Common myeloid progenitor, CD34-positive (primary cell): ENCODE measurements at regions not wholly inside any gene's neighbourhood (a gene's known extent, or its start where the extent isn't known, plus 50 kb on each side); places are given as distances from the start of the nearest gene placed in this dataset.

Source experiments
- CTCF ChIA-PET: fragments of 350-600 bp; sonication (Branson Sonifier 250); formaldehyde crosslinking; loops from one replicate; lab custom pipeline; 2021; ENCODE audit warnings: antibody characterized with exemption; lab: Charles Lee
- POLR2A ChIA-PET: fragments of 350-600 bp; sonication (Branson Sonifier 250); formaldehyde crosslinking; loops from one replicate; lab custom pipeline; 2021; ENCODE audit warnings: antibody characterized with exemption; lab: Charles Lee
- DNase-seq, 3 donors: peaks; one replicate each; pipeline versions ENCODE4 v3.0.0 to v3.0.0-alpha.2; 2013
- H3K27ac ChIP-seq, 2 experiments: 1 replicate in 1 of 2; 2 replicates in 1 of 2; pipeline ENCODE4 v1.7.0; 2013; ENCODE audit warnings: inconsistent platforms in 2 of 2, low read length in 2 of 2, mild to moderate bottlenecking in 2 of 2, low read depth in 1 of 2, moderate library complexity in 1 of 2; ENCODE audit not compliant: severe bottlenecking in 2 of 2, insufficient read depth in 1 of 2, poor library complexity in 1 of 2
- H3K27me3 ChIP-seq, 5 experiments: replicated peaks in 2 of 5; 1 replicate in 3 of 5; 2 replicates in 2 of 5; pipeline versions ENCODE4 v1.6.1 to v1.7.0; 2013; ENCODE audit warnings: low read length in 4 of 5, mild to moderate bottlenecking in 2 of 5, moderate library complexity in 2 of 5, inconsistent platforms in 1 of 5; ENCODE audit not compliant: insufficient read depth in 5 of 5, control insufficient read depth in 4 of 5
- H3K36me3 ChIP-seq, 4 experiments: 1 replicate in 2 of 4; 2 replicates in 2 of 4; pipeline versions ENCODE4 v1.6.1 to v1.7.0; 2013; ENCODE audit warnings: low read length in 3 of 4, control low read depth in 1 of 4, mild to moderate bottlenecking in 1 of 4; ENCODE audit not compliant: control insufficient read depth in 4 of 4, insufficient read depth in 4 of 4
- H3K4me1 ChIP-seq, 4 experiments: 1 replicate in 3 of 4; 2 replicates in 1 of 4; pipeline versions ENCODE4 v1.6.1 to v1.7.1; 2013; ENCODE audit warnings: low read length in 3 of 4, mild to moderate bottlenecking in 3 of 4, control low read depth in 1 of 4, inconsistent platforms in 1 of 4, moderate library complexity in 1 of 4; ENCODE audit not compliant: control insufficient read depth in 4 of 4, insufficient read depth in 4 of 4; ENCODE audit errors: control extremely low read depth in 1 of 4
- H3K4me3 ChIP-seq, 7 experiments: 1 replicate in 4 of 7; 2 replicates in 3 of 7; pipeline versions ENCODE4 v1.5.1 to v1.7.0; 2013; ENCODE audit warnings: mild to moderate bottlenecking in 7 of 7, low read length in 6 of 7, moderate library complexity in 6 of 7, inconsistent platforms in 2 of 7, low read depth in 2 of 7, control low read depth in 1 of 7; ENCODE audit not compliant: insufficient read depth in 4 of 7, control insufficient read depth in 1 of 7; ENCODE audit errors: extremely low read depth in 1 of 7
- H3K9me3 ChIP-seq, 5 experiments: 1 replicate in 4 of 5; 2 replicates in 1 of 5; pipeline versions ENCODE4 v1.6.1 to v1.7.1; 2013; ENCODE audit warnings: low read length in 4 of 5, mild to moderate bottlenecking in 2 of 5, inconsistent platforms in 1 of 5, low read depth in 1 of 5, moderate library complexity in 1 of 5; ENCODE audit not compliant: control insufficient read depth in 4 of 5, insufficient read depth in 2 of 5; ENCODE audit errors: control extremely low read depth in 1 of 5
- WGBS: methylation state at CpG from one replicate; pipeline ENCODE4 v1.1.5; 2013; ENCODE audit not compliant: insufficient coverage; 5-methylcytosine and 5-hydroxymethylcytosine counted together

- Histone ChIP-seq H3K4me1 (no peaks in the 10 kb centered on the region), H3K9me3 (peaks cover 0 to 2% (median 0%) of the 10 kb centered on the region in 5 experiments), H3K27ac (no peak overlapping the region), H3K27me3 (peaks cover 0 to 12% (median 9%) of the 10 kb centered on the region in 5 experiments), H3K36me3 (no peaks in the 10 kb centered on the region), H3K4me3 (no peak overlapping the region)
- 11% methylated on average over 6 of the region's 12 CpGs for WGBS
- ChIA-PET CTCF (no interaction called here), POLR2A (no interaction called here)
- no peak for DNase-seq
Measured at GRCh38 chr7:54888734-54889082, 129.7 kb upstream of the SEC61G start.

- CTCF ChIA-PET, result no interaction called here
- POLR2A ChIA-PET, result no interaction called here
- Histone ChIP-seq H3K4me3 (no peak overlapping the region), H3K27ac (no peak overlapping the region), H3K9me3 (no peaks in the 10 kb centered on the region), H3K36me3 (no peaks in the 10 kb centered on the region), H3K27me3 (peaks cover 0 to 3% (median 0%) of the 10 kb centered on the region in 5 experiments), H3K4me1 (no peaks in the 10 kb centered on the region)
- no peak for DNase-seq
- no CpG with 5 or more reads among the region's 2 CpGs for WGBS
Measured at GRCh38 chr7:54897891-54898290, 120.9 kb upstream of the EGFR start.

- DNase-seq, result no peak
- Histone ChIP-seq H3K27me3 (no peaks in the 10 kb centered on the region), H3K27ac (no peak overlapping the region), H3K4me3 (no peak overlapping the region), H3K4me1 (no peaks in the 10 kb centered on the region), H3K36me3 (no peaks in the 10 kb centered on the region), H3K9me3 (no peaks in the 10 kb centered on the region)
- CTCF ChIA-PET, result no interaction called here
- 79% methylated on average over 6 of the region's 9 CpGs for WGBS
- POLR2A ChIA-PET, result no interaction called here
Measured at GRCh38 chr7:54898659-54899340, 120.0 kb upstream of the EGFR start.

- ChIA-PET POLR2A (no interaction called here), CTCF (no interaction called here)
- 95% methylated on average over 3 of the region's 5 CpGs for WGBS
- no peak overlapping the region for H3K27ac ChIP-seq
- no peaks in the 10 kb centered on the region for H3K9me3 ChIP-seq
- H3K4me1 ChIP-seq, result no peaks in the 10 kb centered on the region
- H3K4me3 ChIP-seq, result no peak overlapping the region
- H3K27me3 ChIP-seq, result no peaks in the 10 kb centered on the region
- H3K36me3 ChIP-seq, result no peaks in the 10 kb centered on the region
- DNase-seq, result no peak
Measured at GRCh38 chr7:54901840-54902239, 117.0 kb upstream of the EGFR start.

- Histone ChIP-seq H3K27me3 (no peaks in the 10 kb centered on the region), H3K27ac (no peak overlapping the region), H3K9me3 (no peaks in the 10 kb centered on the region), H3K36me3 (no peaks in the 10 kb centered on the region), H3K4me3 (no peak overlapping the region), H3K4me1 (no peaks in the 10 kb centered on the region)
- ChIA-PET POLR2A (no interaction called here), CTCF (no interaction called here)
- WGBS, result 100% methylated on average over 2 of the region's 4 CpGs
- no peak for DNase-seq
Measured at GRCh38 chr7:54904130-54904529, 114.7 kb upstream of the EGFR start.

GRCh38 chr7:54904986-54905385, 113.8 kb upstream of the EGFR start:
- no peaks in the 10 kb centered on the region for H3K36me3 ChIP-seq
- 90% methylated on average over 6 of the region's 7 CpGs for WGBS
- no peak overlapping the region for H3K4me3 ChIP-seq
- H3K4me1 ChIP-seq, result no peaks in the 10 kb centered on the region
- H3K27me3 ChIP-seq, result no peaks in the 10 kb centered on the region
- no peaks in the 10 kb centered on the region for H3K9me3 ChIP-seq
- ChIA-PET POLR2A (interaction anchor here (0.6 kb wide), 1 partner anchor 1777 kb away, joined by 3 read pairs; no protein-coding TSS in a partner anchor), CTCF (no interaction called here)
- H3K27ac ChIP-seq, result no peak overlapping the region
- DNase-seq, result no peak

- DNase-seq, result no peak
Measured at GRCh38 chr7:54906963-54907362, 111.9 kb upstream of the EGFR start.

More at GRCh38 chr7:54906963-54907362, 111.9 kb upstream of the EGFR start:
- POLR2A ChIA-PET, result no interaction called here
- WGBS, result no CpG with 5 or more reads among the region's 4 CpGs
- no peaks in the 10 kb centered on the region for H3K27me3 ChIP-seq
- no peaks in the 10 kb centered on the region for H3K4me1 ChIP-seq
- H3K27ac ChIP-seq, result no peak overlapping the region
- CTCF ChIA-PET, result no interaction called here
- no peak overlapping the region for H3K4me3 ChIP-seq
- no peaks in the 10 kb centered on the region for H3K36me3 ChIP-seq
- H3K9me3 ChIP-seq, result no peaks in the 10 kb centered on the region
